AG09309 (cell line): ENCODE measurements at regions not wholly inside any gene's neighbourhood (a gene's known extent, or its start where the extent isn't known, plus 50 kb on each side); places are given as distances from the start of the nearest gene placed in this dataset.

Experiments used
- DNase-seq: peaks from one replicate; pipeline ENCODE4 v3.0.0-alpha.2; 2010; ENCODE audit warnings: low read depth
- H3K4me3 ChIP-seq: 2 replicates; pipeline ENCODE4 v1.5.1; 2011; ENCODE audit warnings: mild to moderate bottlenecking, low read depth, low read length, moderate library complexity; ENCODE audit not compliant: control insufficient read depth
- CTCF ChIP-seq: IDR thresholded peaks from 2 replicates; pipeline ENCODE4 v1.5.1; 2011; ENCODE audit warnings: mild to moderate bottlenecking, low read depth, low read length, inconsistent platforms; ENCODE audit not compliant: insufficient read depth, control insufficient read depth; ENCODE audit errors: missing control alignments

GRCh38 chr12:17593715-17594406, 496.1 kb downstream of the RERGL start:
- DNase-seq, result no peak
- H3K4me3 ChIP-seq, result no peak overlapping the region
- TF ChIP-seq CTCF, result no peak

- no peak for DNase-seq
- H3K4me3 ChIP-seq, result no peak overlapping the region
- no peak for TF ChIP-seq CTCF
Measured at GRCh38 chr12:17592472-17592871, 497.5 kb downstream of the RERGL start.

- DNase-seq, result no peak
- H3K4me3 ChIP-seq, result no peak overlapping the region
- TF ChIP-seq CTCF, result no peak
Measured at GRCh38 chr12:17591005-17591681, 498.9 kb downstream of the RERGL start.

- TF ChIP-seq CTCF, result no peak
- H3K4me3 ChIP-seq, result no peak overlapping the region
- DNase-seq, result no peak
Measured at GRCh38 chr12:17588968-17589367, 501.0 kb downstream of the RERGL start.

- no peak overlapping the region for H3K4me3 ChIP-seq
- TF ChIP-seq CTCF, result no peak
- no peak for DNase-seq
Measured at GRCh38 chr12:17579205-17580026, 510.6 kb downstream of the RERGL start.

- no peak overlapping the region for H3K4me3 ChIP-seq
- TF ChIP-seq CTCF, result no peak
- no peak for DNase-seq
Measured at GRCh38 chr12:17577405-17577804, 512.6 kb downstream of the RERGL start.
